Heart right ventricle (tissue), 16 donors: ENCODE measurements at regions not wholly inside any gene's neighbourhood (a gene's known extent, or its start where the extent isn't known, plus 50 kb on each side); places are given as distances from the start of the nearest gene placed in this dataset.

Source experiments
- ATAC-seq, 8 donors: fragments of 200-7000 bp; cut with Tn5 transposase; one replicate each; pipeline ENCODE4 v1.9.1; 2020; ENCODE audit warnings: mild to moderate bottlenecking in 8 of 8, moderate library complexity in 8 of 8, moderate number of reproducible peaks in 1 of 8
- DNase-seq, 2 donors: peaks; one replicate each; pipeline ENCODE4 v3.0.0-alpha.2; 2020
- H3K27ac ChIP-seq, 10 donors: fragments of 200-600 bp; sonication (generic) in 2 of 10; one replicate each; pipeline versions ENCODE4 v1.5.0 to v1.8.0; 2020 to 2022; ENCODE audit warnings: mild to moderate bottlenecking in 3 of 10
- H3K27me3 ChIP-seq, 7 donors: fragments of 200-600 bp; one replicate each; pipeline ENCODE4 v1.8.0; 2021 to 2022; ENCODE audit warnings: mild to moderate bottlenecking in 2 of 7
- H3K36me3 ChIP-seq, 9 donors: fragments of 200-600 bp; sonication (generic) in 1 of 9; one replicate each; pipeline versions ENCODE4 v1.5.0 to v1.8.0; 2020 to 2022; ENCODE audit warnings: mild to moderate bottlenecking in 2 of 9
- H3K4me1 ChIP-seq, 9 donors: fragments of 200-600 bp; sonication (generic) in 1 of 9; one replicate each; pipeline versions ENCODE4 v1.5.0 to v1.8.0; 2020 to 2022; ENCODE audit warnings: mild to moderate bottlenecking in 4 of 9
- H3K4me3 ChIP-seq, 10 donors: fragments of 200-600 bp; sonication (generic) in 2 of 10; one replicate each; pipeline versions ENCODE4 v1.5.0 to v1.8.0; 2020 to 2022; ENCODE audit warnings: mild to moderate bottlenecking in 7 of 10, moderate library complexity in 2 of 10
- H3K9me3 ChIP-seq, 11 donors: fragments of 200-600 bp in 10 of 11; sonication (generic) in 2 of 11; one replicate each; pipeline versions ENCODE4 v1.5.0 to v1.8.0; 2013 to 2022; ENCODE audit warnings: mild to moderate bottlenecking in 2 of 11, control low read depth in 1 of 11, moderate library complexity in 1 of 11
- WGBS, 2 donors: extraction: QIAGEN DNeasy Blood & Tissue Kit; methylation state at CpG; one replicate each; pipeline ENCODE4 v1.1.7; 2013; ENCODE audit warnings: inconsistent platforms in 1 of 2; 5-methylcytosine and 5-hydroxymethylcytosine counted together
- intact Hi-C, 10 donors: fragments of 100-400 bp; cut with DNase I; formaldehyde crosslinking; loops; one replicate each; pipeline versions ENCODE4 v1.11.1 to v1.14.2; 2022
- TF ChIP-seq, protein P1 (sequence below), 9 donors: fragments of 200-600 bp; sonication (generic) in 2 of 9; IDR thresholded peaks; one replicate each; pipeline versions ENCODE4 v1.5.0 to v1.8.0; 2021 to 2022; ENCODE audit warnings: antibody characterized with exemption in 9 of 9, mild to moderate bottlenecking in 5 of 9, moderate library complexity in 1 of 9
- donor health status: Arrhythmogenic right ventricular cardiomyopathy.
- donor health status: ischemic (EF 13 %, LVEDD 7.1; RV severe dilation, severe dysfunction).
- donor health status: healthy with polysubstance abuse.
- donor health status: DM: no; HTN: yes; CAD: no.
- donor health status: DM: no; HTN: no; CAD: no.
- donor health status: ischemic (EF 25% LVEDD 6.9; RV normal size, moderate dysfunction).
- donor health status: ischemic (EF 25% LVEDD 5.7; RV mildly dilated, moderate dysfunction).
- donor health status: healthy.
- donor health status: DM: yes; HTN: yes; CAD: no.
- donor health status: Ischemic cardiomyopathy.
- donor health status: ischemic (EF 35%, LVEDD 5.7; RV mildly dilated, moderate dysfunction).
- donor health status: nonischemic (EF 11% LVEDD 7.7; RV severe dilation, severe dysfunction).
- donor health status: DM: yes; HTN: yes; CAD: no.
- donor health status: PGD.
- donor health status: ischemic (EF 29% LVEDD 5.4; RV normal size, mild dysfunction).
- donor health status: nonischemic (EF 23%, LVEDD 6.1; RV moderate dilation, normal function).

DNA sequence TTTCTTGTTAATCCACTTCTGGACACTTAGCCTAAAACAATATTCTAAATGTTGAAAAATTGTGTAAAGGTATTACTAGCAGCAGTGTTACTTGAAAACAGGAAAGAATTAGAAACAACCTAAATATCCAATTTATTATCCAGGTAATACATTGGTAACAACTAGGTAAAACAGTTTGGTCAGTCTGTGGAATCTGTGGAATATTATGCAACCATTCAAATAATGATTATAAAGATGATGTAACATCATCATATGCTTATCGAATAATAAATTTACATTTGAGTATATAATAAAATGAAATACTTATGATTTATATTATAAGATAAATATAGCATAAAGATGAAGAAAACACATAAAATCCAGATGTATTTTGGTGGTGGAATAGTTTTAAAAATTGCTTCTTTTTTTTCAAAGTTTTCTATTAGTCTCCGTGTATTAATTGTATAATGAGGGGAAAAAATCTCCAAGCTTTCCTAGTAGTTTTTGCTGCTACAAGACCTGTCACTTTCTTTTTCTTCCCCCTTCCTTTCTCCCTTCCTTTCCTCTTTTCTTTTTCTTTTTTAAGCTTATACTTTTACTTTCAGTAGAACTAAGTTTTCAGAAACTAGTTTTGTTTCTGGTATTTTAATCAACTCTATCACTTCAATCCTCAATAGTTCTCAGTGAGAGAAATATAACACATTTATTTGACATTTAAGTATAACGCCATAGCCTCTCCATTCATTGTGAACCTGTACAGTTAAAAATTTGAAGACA, 197.8 kb upstream of the HMCN1 start:
- TF ChIP-seq, protein P1, sequence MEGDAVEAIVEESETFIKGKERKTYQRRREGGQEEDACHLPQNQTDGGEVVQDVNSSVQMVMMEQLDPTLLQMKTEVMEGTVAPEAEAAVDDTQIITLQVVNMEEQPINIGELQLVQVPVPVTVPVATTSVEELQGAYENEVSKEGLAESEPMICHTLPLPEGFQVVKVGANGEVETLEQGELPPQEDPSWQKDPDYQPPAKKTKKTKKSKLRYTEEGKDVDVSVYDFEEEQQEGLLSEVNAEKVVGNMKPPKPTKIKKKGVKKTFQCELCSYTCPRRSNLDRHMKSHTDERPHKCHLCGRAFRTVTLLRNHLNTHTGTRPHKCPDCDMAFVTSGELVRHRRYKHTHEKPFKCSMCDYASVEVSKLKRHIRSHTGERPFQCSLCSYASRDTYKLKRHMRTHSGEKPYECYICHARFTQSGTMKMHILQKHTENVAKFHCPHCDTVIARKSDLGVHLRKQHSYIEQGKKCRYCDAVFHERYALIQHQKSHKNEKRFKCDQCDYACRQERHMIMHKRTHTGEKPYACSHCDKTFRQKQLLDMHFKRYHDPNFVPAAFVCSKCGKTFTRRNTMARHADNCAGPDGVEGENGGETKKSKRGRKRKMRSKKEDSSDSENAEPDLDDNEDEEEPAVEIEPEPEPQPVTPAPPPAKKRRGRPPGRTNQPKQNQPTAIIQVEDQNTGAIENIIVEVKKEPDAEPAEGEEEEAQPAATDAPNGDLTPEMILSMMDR (IDR thresholded peaks at IDR 0.05): no peak
- Histone ChIP-seq H3K36me3 (no peaks in the 10 kb centered on the region), H3K27me3 (no peaks in the 10 kb centered on the region), H3K4me1 (peaks cover 0 to 42% (median 16%) of the 10 kb centered on the region in 9 donors), H3K27ac (peak overlapping the region in 1 of 10 donors; percentile 70), H3K9me3 (no peaks in the 10 kb centered on the region), H3K4me3 (no peak overlapping the region)
- intact Hi-C loops: no loop called here
- ATAC-seq: no peak
- DNase-seq: no peak
- 81 to 97% methylated on average over 3 of the region's 3 CpGs for WGBS, 2 donors

DNA sequence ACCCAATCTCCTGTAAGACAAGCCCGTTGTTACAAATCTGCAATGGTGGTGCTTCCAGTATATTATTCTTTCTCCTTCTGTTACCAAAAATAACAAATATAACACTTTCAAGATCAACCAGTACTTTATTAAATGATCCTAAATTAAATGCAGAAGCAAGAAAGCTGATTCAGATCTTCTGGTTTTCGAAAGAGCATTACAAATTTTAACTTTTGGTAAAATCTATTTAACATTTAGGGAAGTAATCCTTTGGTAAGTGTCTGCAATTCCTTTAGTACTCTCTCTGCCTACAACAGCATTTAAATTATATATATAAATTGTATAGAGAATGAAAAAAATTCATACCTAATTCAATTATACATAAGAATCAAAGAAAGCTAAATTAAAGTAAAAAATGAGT, 198.6 kb upstream of the HMCN1 start:
- DNase-seq: no peak
- TF ChIP-seq, protein P1 (IDR thresholded peaks at IDR 0.05): no peak

DNA sequence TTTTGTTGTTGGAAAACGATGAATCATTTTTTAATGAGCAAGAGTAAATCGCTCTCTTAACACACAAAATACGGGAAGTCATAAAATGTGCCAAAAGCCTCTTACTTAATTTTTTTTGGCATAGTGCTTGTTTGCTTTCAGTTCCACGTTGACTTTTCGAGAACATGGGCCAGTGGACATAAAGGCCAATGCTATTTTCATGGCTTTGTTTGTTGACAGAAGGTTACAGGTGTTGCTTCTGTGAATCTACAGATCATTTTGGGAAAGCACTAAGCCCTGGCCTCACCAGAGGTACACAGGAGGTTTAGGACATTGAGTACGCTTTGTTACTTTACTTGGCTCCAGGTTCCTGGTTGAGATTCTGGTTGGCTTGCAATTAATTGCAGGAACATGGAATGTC, 199.4 kb upstream of the HMCN1 start:
- Histone ChIP-seq H3K4me3 (no peak overlapping the region), H3K9me3 (no peaks in the 10 kb centered on the region), H3K27ac (peak overlapping the region in 2 of 10 donors; percentile 24 to 70), H3K4me1 (peaks cover 0 to 42% (median 16%) of the 10 kb centered on the region in 9 donors), H3K36me3 (no peaks in the 10 kb centered on the region), H3K27me3 (no peaks in the 10 kb centered on the region)
- TF ChIP-seq, protein P1 (IDR thresholded peaks at IDR 0.05): no peak
- DNase-seq (no peak), ATAC-seq (peak in 6 of 8 donors; percentile 20 to 65 (median 35))
- 52 to 54% methylated on average over 6 of the region's 6 CpGs for WGBS, 2 donors
- intact Hi-C loops: loop anchor here in 1 of 10 donors (5.0 kb wide), 1 partner anchor 48 kb away; no protein-coding TSS in a partner anchor

More for the DNA sequence above, 198.6 kb upstream of the HMCN1 start:
- peak overlapping the region in 1 of 10 donors; percentile 70 for H3K27ac ChIP-seq
- intact Hi-C loops: no loop called here
- no peaks in the 10 kb centered on the region for H3K9me3 ChIP-seq
- H3K4me1 ChIP-seq: peaks cover 0 to 42% (median 16%) of the 10 kb centered on the region in 9 donors
- 92 to 93% methylated on average over 2 of the region's 2 CpGs for WGBS, 2 donors
- no peaks in the 10 kb centered on the region for H3K36me3 ChIP-seq
- ATAC-seq: no peak
- H3K27me3 ChIP-seq: no peaks in the 10 kb centered on the region
- no peak overlapping the region for H3K4me3 ChIP-seq

DNA sequence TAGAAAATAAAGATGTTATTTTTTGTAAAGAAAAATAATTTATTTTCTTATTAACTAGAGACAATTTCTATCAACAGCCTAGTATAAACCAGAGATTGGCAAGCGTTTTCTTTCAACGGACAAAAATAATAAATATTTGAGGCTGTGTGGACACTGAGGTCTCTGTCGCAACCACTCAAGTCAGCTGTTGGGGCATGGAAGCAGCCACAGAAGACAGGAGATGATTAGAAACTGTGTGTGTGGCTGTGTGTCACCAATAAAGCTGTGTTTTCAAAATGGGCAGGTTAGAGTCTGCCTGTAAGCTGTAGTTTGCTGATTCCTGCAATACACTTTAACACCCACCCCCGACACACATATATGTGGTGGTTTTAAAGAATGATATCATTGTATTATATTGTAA, 200.6 kb upstream of the HMCN1 start:
- TF ChIP-seq, protein P1 (IDR thresholded peaks at IDR 0.05): no peak
- Histone ChIP-seq H3K27ac (peak overlapping the region in 2 of 10 donors; percentile 0 to 70), H3K4me3 (no peak overlapping the region), H3K9me3 (no peaks in the 10 kb centered on the region), H3K36me3 (no peaks in the 10 kb centered on the region), H3K4me1 (peaks cover 0 to 43% (median 16%) of the 10 kb centered on the region in 9 donors), H3K27me3 (no peaks in the 10 kb centered on the region)
- ATAC-seq (peak in 6 of 8 donors; percentile 44 to 70 (median 64)), DNase-seq (no peak)
- 54 to 63% methylated on average over 4 of the region's 4 CpGs for WGBS, 2 donors
- intact Hi-C loops: loop anchor here in 1 of 10 donors (5.0 kb wide), 1 partner anchor 46 kb away; no protein-coding TSS in a partner anchor
